IMR-90 (cell line): ENCODE measurements at regions not wholly inside any gene's neighbourhood (a gene's known extent, or its start where the extent isn't known, plus 50 kb on each side); places are given as distances from the start of the nearest gene placed in this dataset.

Source experiments
- ATAC-seq: fragments of 200-7000 bp; cut with Tn5 transposase; 2 replicates; pipeline ENCODE4 v1.9.1; 2020; ENCODE audit warnings: low read depth, mild to moderate bottlenecking, moderate library complexity
- BruUV-seq: library from RNA; stranded (reverse); fragments of 400-500 nt; replicated peaks from 2 replicates; lab custom pipeline; 2021; lab: Mats Ljungman, UMichigan
- CTCF ChIA-PET: fragments of 300-600 bp; formaldehyde crosslinking; extraction: SDS; loops from one replicate; lab custom pipeline; 2021; ENCODE audit warnings: antibody characterized with exemption; lab: Yijun Ruan, JAX
- POLR2A ChIA-PET: fragments of 300-600 bp; sonication (Branson Sonifier 250); formaldehyde crosslinking; loops from one replicate; lab custom pipeline; 2022; ENCODE audit warnings: antibody characterized with exemption; ENCODE audit not compliant: unreplicated experiment; lab: Charles Lee
- DNase-seq: peaks from one replicate; pipeline ENCODE4 v3.0.0; 2013
- H2AFZ ChIP-seq: replicated peaks from 2 replicates; pipeline ENCODE3; 2013; ENCODE audit warnings: low read length, mild to moderate bottlenecking; ENCODE audit not compliant: poor library complexity
- H2AK5ac ChIP-seq: 2 replicates; pipeline ENCODE4 v1.6.1; 2013; ENCODE audit warnings: low read depth, low read length, inconsistent platforms
- H2AK9ac ChIP-seq: replicated peaks from 2 replicates; pipeline ENCODE3; 2013; ENCODE audit warnings: mild to moderate bottlenecking, low read depth, low read length, moderate library complexity; ENCODE audit not compliant: poor library complexity
- H2BK120ac ChIP-seq: 2 replicates; pipeline ENCODE4 v1.6.1; 2013; ENCODE audit warnings: low read depth, low read length, inconsistent platforms
- H2BK15ac ChIP-seq: 3 replicates; pipeline ENCODE4 v1.6.1; 2013; ENCODE audit warnings: low read depth, low read length, inconsistent platforms
- H2BK20ac ChIP-seq: 2 replicates; pipeline ENCODE4 v1.6.1; 2013; ENCODE audit warnings: low read depth, mild to moderate bottlenecking, inconsistent platforms, low read length, moderate library complexity
- H2BK5ac ChIP-seq: 2 replicates; pipeline ENCODE4 v1.6.1; 2013; ENCODE audit warnings: mild to moderate bottlenecking, low read depth, low read length, inconsistent platforms; ENCODE audit not compliant: poor library complexity, severe bottlenecking
- H3K14ac ChIP-seq: replicated peaks from 2 replicates; pipeline ENCODE4 v1.6.1; 2013; ENCODE audit warnings: low read depth, low read length, inconsistent platforms
- H3K18ac ChIP-seq: 2 replicates; pipeline ENCODE4 v1.6.1; 2013; ENCODE audit warnings: low read depth, low read length, control low read depth
- H3K23ac ChIP-seq: 2 replicates; pipeline ENCODE4 v1.6.1; 2013; ENCODE audit warnings: low read depth, low read length, inconsistent platforms
- H3K27ac ChIP-seq: 2 replicates; pipeline ENCODE4 v1.5.1; 2013; ENCODE audit warnings: mild to moderate bottlenecking, control low read depth, low read length; ENCODE audit not compliant: insufficient read depth
- H3K27me3 ChIP-seq: 2 replicates; pipeline ENCODE4 v1.6.1; 2013; ENCODE audit warnings: low read length; ENCODE audit not compliant: control insufficient read depth, insufficient read depth
- H3K36me3 ChIP-seq: 2 replicates; pipeline ENCODE4 v1.6.1; 2013; ENCODE audit warnings: low read length, mixed read lengths; ENCODE audit not compliant: control insufficient read depth, insufficient read depth
- H3K4ac ChIP-seq: 2 replicates; pipeline ENCODE4 v1.6.1; 2013; ENCODE audit warnings: low read depth, low read length, inconsistent platforms
- H3K4me1 ChIP-seq: 2 replicates; pipeline ENCODE4 v1.6.1; 2013; ENCODE audit warnings: low read length, mixed read lengths; ENCODE audit not compliant: control insufficient read depth, insufficient read depth
- H3K4me2 ChIP-seq: 2 replicates; pipeline ENCODE4 v1.6.1; 2013; ENCODE audit warnings: low read depth, mild to moderate bottlenecking, control low read depth, low read length, moderate library complexity
- H3K4me3 ChIP-seq: 2 replicates; pipeline ENCODE4 v1.5.1; 2013; ENCODE audit warnings: low read depth, mild to moderate bottlenecking, control low read depth, low read length, moderate library complexity; ENCODE audit not compliant: insufficient read depth
- H3K56ac ChIP-seq: 2 replicates; pipeline ENCODE4 v1.6.1; 2013; ENCODE audit warnings: low read length, inconsistent platforms; ENCODE audit not compliant: insufficient read depth; ENCODE audit errors: extremely low read depth
- H3K79me1 ChIP-seq, 2 experiments: 2 replicates each; pipeline ENCODE4 v1.6.1; 2013; ENCODE audit warnings: low read length in 2 of 2, inconsistent platforms in 1 of 2, low read depth in 1 of 2
- H3K9ac ChIP-seq: 2 replicates; pipeline ENCODE4 v1.6.1; 2013; ENCODE audit warnings: low read depth, low read length, control low read depth
- H3K9me1 ChIP-seq: 2 replicates; pipeline ENCODE4 v1.6.1; 2013; ENCODE audit warnings: low read length, inconsistent platforms; ENCODE audit not compliant: insufficient read depth
- H3K9me3 ChIP-seq: 2 replicates; pipeline ENCODE4 v1.6.1; 2013; ENCODE audit warnings: low read length; ENCODE audit not compliant: control insufficient read depth, insufficient read depth
- H4K20me1 ChIP-seq: 2 replicates; pipeline ENCODE4 v1.6.1; 2013; ENCODE audit warnings: low read length, inconsistent platforms; ENCODE audit not compliant: insufficient read depth
- H4K5ac ChIP-seq: 2 replicates; pipeline ENCODE4 v1.6.1; 2013; ENCODE audit warnings: mild to moderate bottlenecking, low read depth, low read length, control low read depth
- H4K8ac ChIP-seq, 2 experiments: 2 replicates each; pipeline ENCODE4 v1.6.1; 2013; ENCODE audit warnings: low read depth in 2 of 2, low read length in 2 of 2, control low read depth in 1 of 2, inconsistent platforms in 1 of 2
- H4K91ac ChIP-seq: 2 replicates; pipeline ENCODE4 v1.6.1; 2013; ENCODE audit warnings: low read depth, low read length, inconsistent platforms; ENCODE audit not compliant: insufficient read depth
- CEBPB ChIP-seq: IDR thresholded peaks from 2 replicates; pipeline ENCODE4 v1.6.1; 2012; ENCODE audit warnings: low read depth, low read length, improper control_type of control experiment
- WGBS, 2 experiments: methylation state at CpG; one replicate each; pipeline versions ENCODE4 v1.1.5 to v1.1.7; 2013; ENCODE audit warnings: missing lambda C conversion rate in 2 of 2; ENCODE audit not compliant: insufficient read length in 1 of 2; ENCODE audit errors: extremely low coverage in 2 of 2; 5-methylcytosine and 5-hydroxymethylcytosine counted together
- dilution Hi-C: fragments of 300-500 bp; cut with HindIII; formaldehyde crosslinking; loops from one replicate; pipeline ENCODE4 v1.14.3; 2018; ENCODE audit warnings: low sequenced_read_pairs; ENCODE audit not compliant: unreplicated experiment
- in situ Hi-C: fragments of 300-500 bp; cut with MboI; formaldehyde crosslinking; loops from 3 replicates; pipeline ENCODE4 v1.14.3; 2019; ENCODE audit warnings: low sequenced_read_pairs, inconsistent platforms, mixed read lengths
- intact Hi-C: fragments of 100-400 bp; cut with micrococcal nuclease; formaldehyde crosslinking; loops from 2 replicates; pipeline ENCODE4 v1.10.0; 2022

DNA sequence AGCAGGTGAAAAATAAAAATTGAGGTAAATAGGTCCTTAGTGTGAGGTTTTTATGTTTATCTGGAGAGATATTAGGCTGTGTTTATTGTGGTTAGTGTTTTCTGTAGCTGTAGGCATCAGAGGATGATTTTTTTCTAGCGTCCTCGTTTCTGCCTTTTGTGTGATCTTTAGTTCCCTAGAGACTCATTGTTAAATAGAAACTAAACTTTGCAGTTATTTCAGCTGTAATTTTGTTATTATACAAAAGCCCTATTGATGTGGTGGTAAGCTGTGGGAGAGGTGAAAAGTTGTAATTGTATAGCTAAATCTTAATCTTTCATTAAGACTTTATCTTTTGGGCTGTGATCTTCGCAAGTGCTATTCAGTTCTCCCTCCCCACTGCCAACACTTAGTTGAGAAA lies 340.3 kb downstream of the CYLC2 start:
- H2AK5ac ChIP-seq: no peak overlapping the region

More for the DNA sequence above, 340.3 kb downstream of the CYLC2 start:
- no CpG with 5 or more reads among the region's 3 CpGs for WGBS, 2 experiments
- Histone ChIP-seq H3K23ac (no peak overlapping the region), H3K27ac (no peak overlapping the region), H4K5ac (no peak overlapping the region), H2BK120ac (no peak overlapping the region), H3K36me3 (no peaks in the 10 kb centered on the region), H4K8ac (no peak overlapping the region), H4K91ac (no peak overlapping the region), H3K18ac (no peak overlapping the region), H3K4me3 (no peak overlapping the region), H3K9me3 (no peaks in the 10 kb centered on the region; the same call in 1 of the 2 replicates), H3K56ac (no peak overlapping the region), H3K27me3 (no peaks in the 10 kb centered on the region), H2AK9ac (no peak overlapping the region), H3K9ac (no peak overlapping the region), H3K9me1 (no peaks in the 10 kb centered on the region), H3K14ac (no peak overlapping the region), H3K4me2 (no peak overlapping the region), H2BK5ac (no peak overlapping the region), H2AFZ (no peak overlapping the region), H3K79me1 (no peaks in the 10 kb centered on the region), H3K4ac (no peak overlapping the region), H2BK15ac (no peak overlapping the region), H2BK20ac (no peak overlapping the region), H3K4me1 (no peaks in the 10 kb centered on the region), H4K20me1 (no peaks in the 10 kb centered on the region)
- in situ Hi-C loops (no loop called here), dilution Hi-C loops (no loop called here), intact Hi-C loops (no loop called here)
- POLR2A ChIA-PET: no interaction called here
- CTCF ChIA-PET: no interaction called here
- no peak for TF ChIP-seq CEBPB
- DNase-seq (no peak), ATAC-seq (no peak)
- BruUV-seq: no TSS peak
